ENCODE measurements at regions not wholly inside any gene's neighbourhood (a gene's known extent, or its start where the extent isn't known, plus 50 kb on each side); places are given as distances from the start of the nearest gene placed in this dataset.

- intact Hi-C loops (cut with DNase I; ENCODE audit: low total_unique reads) = no loop called here
- no peak for DNase-seq
- Histone ChIP-seq H3K27me3 (no peaks in the 10 kb centered on the region), H3K9me3 (no peaks in the 10 kb centered on the region), H3K4me1 (no peaks in the 10 kb centered on the region), H3K4me3 (no peak overlapping the region), H3K36me3 (no peaks in the 10 kb centered on the region), H3K27ac (no peak overlapping the region)
- TF ChIP-seq CTCF (IDR thresholded peaks at IDR 0.05) (no peak), EP300 (IDR thresholded peaks at IDR 0.05; ENCODE audit: low read depth) (no peak), POLR2AphosphoS5 (IDR thresholded peaks at IDR 0.05) (no peak), POLR2A (IDR thresholded peaks at IDR 0.05) (no peak)
- in situ Hi-C loops (cut with MboI; ENCODE audit: low pct_ligation_motif_present in 1 of 4, low pct_unique_long_range_greater_than_20kb in 1 of 4, low sequenced_read_pairs in 3 of 4) = no loop called here
- 78 to 100% methylated on average over 1 to 3 of the region's 3 CpGs for WGBS, 2 donors (ENCODE audit: low coverage in 1 of 2)
Measured at GRCh38 chrX:8297766-8298165, 126.7 kb upstream of the VCX2 start.

GRCh38 chrX:8304668-8305067 lies 133.6 kb upstream of the VCX2 start:
- in situ Hi-C loops (cut with MboI; ENCODE audit: low pct_ligation_motif_present in 1 of 4, low pct_unique_long_range_greater_than_20kb in 1 of 4, low sequenced_read_pairs in 3 of 4) = no loop called here
- no peaks in the 10 kb centered on the region for H3K9me3 ChIP-seq
- no peak overlapping the region for H3K27ac ChIP-seq
- no peak overlapping the region for H3K4me3 ChIP-seq
- WGBS, 2 donors (ENCODE audit: low coverage in 1 of 2) = 60 to 81% methylated on average over 1 to 4 of the region's 4 CpGs
- intact Hi-C loops (cut with DNase I; ENCODE audit: low total_unique reads) = no loop called here
- TF ChIP-seq POLR2AphosphoS5 (IDR thresholded peaks at IDR 0.05) = no peak
- no peak for TF ChIP-seq CTCF (IDR thresholded peaks at IDR 0.05)
- no peak for TF ChIP-seq POLR2A (IDR thresholded peaks at IDR 0.05)
- TF ChIP-seq EP300 (IDR thresholded peaks at IDR 0.05; ENCODE audit: low read depth) = no peak
- DNase-seq = no peak
- no peaks in the 10 kb centered on the region for H3K4me1 ChIP-seq
- no peaks in the 10 kb centered on the region for H3K36me3 ChIP-seq
- H3K27me3 ChIP-seq = no peaks in the 10 kb centered on the region

- H3K4me3 ChIP-seq = no peak overlapping the region
- no peak overlapping the region for H3K27ac ChIP-seq
- TF ChIP-seq EP300 (IDR thresholded peaks at IDR 0.05; ENCODE audit: low read depth) (no peak), POLR2AphosphoS5 (IDR thresholded peaks at IDR 0.05) (no peak), CTCF (IDR thresholded peaks at IDR 0.05) (no peak), POLR2A (IDR thresholded peaks at IDR 0.05) (no peak)
- intact Hi-C loops (cut with DNase I; ENCODE audit: low total_unique reads) = no loop called here
- in situ Hi-C loops (cut with MboI; ENCODE audit: low pct_ligation_motif_present in 1 of 4, low pct_unique_long_range_greater_than_20kb in 1 of 4, low sequenced_read_pairs in 3 of 4) = no loop called here
- DNase-seq = no peak
- H3K9me3 ChIP-seq = no peaks in the 10 kb centered on the region
- no peaks in the 10 kb centered on the region for H3K4me1 ChIP-seq
- no peaks in the 10 kb centered on the region for H3K27me3 ChIP-seq
- 74% methylated on average over 9 of the region's 9 CpGs; no CpG with 5 or more reads in 1 of the 2 donors for WGBS, 2 donors (ENCODE audit: low coverage in 1 of 2)
- H3K36me3 ChIP-seq = no peaks in the 10 kb centered on the region
Measured at GRCh38 chrX:8305350-8305749, 134.3 kb upstream of the VCX2 start.

GRCh38 chrX:8306291-8306925 lies 135.3 kb upstream of the VCX2 start:
- no peak for TF ChIP-seq POLR2AphosphoS5 (IDR thresholded peaks at IDR 0.05)
- no peak for TF ChIP-seq EP300 (IDR thresholded peaks at IDR 0.05; ENCODE audit: low read depth)
- TF ChIP-seq CTCF (IDR thresholded peaks at IDR 0.05) = no peak
- TF ChIP-seq POLR2A (IDR thresholded peaks at IDR 0.05) = no peak
- H3K9me3 ChIP-seq = no peaks in the 10 kb centered on the region
- no peaks in the 10 kb centered on the region for H3K4me1 ChIP-seq
- no peaks in the 10 kb centered on the region for H3K36me3 ChIP-seq
- no peak overlapping the region for H3K4me3 ChIP-seq
- intact Hi-C loops (cut with DNase I; ENCODE audit: low total_unique reads) (no loop called here), in situ Hi-C loops (cut with MboI; ENCODE audit: low pct_ligation_motif_present in 1 of 4, low pct_unique_long_range_greater_than_20kb in 1 of 4, low sequenced_read_pairs in 3 of 4) (no loop called here)
- DNase-seq = no peak
- WGBS, 2 donors (ENCODE audit: low coverage in 1 of 2) = 86% methylated on average over 4 of the region's 4 CpGs; no CpG with 5 or more reads in 1 of the 2 donors
- H3K27ac ChIP-seq = no peak overlapping the region
- no peaks in the 10 kb centered on the region for H3K27me3 ChIP-seq

Measured in transverse colon (tissue), 4 donors.